GM23248 (cell line): ENCODE measurements at regions not wholly inside any gene's neighbourhood (a gene's known extent, or its start where the extent isn't known, plus 50 kb on each side); places are given as distances from the start of the nearest gene placed in this dataset.

Experiments
- DNase-seq: peaks from one replicate; pipeline ENCODE4 v3.0.0-alpha.2; 2015
- H2AFZ ChIP-seq: fragments of 200-600 bp; sonication (generic); 2 replicates; pipeline ENCODE4 v1.6.1; 2016; ENCODE audit warnings: antibody characterized with exemption
- H3F3A ChIP-seq: fragments of 200-600 bp; sonication (generic); 2 replicates; pipeline ENCODE4 v1.6.1; 2016; ENCODE audit warnings: mild to moderate bottlenecking, antibody characterized with exemption, mixed run types; ENCODE audit not compliant: insufficient read depth
- H3K27ac ChIP-seq: fragments of 200-600 bp; sonication (generic); 2 replicates; pipeline ENCODE4 v1.5.1; 2016; ENCODE audit warnings: mild to moderate bottlenecking
- H3K27me3 ChIP-seq: fragments of 200-600 bp; sonication (generic); replicated peaks from 2 replicates; pipeline ENCODE4 v1.6.1; 2016; ENCODE audit warnings: mild to moderate bottlenecking; ENCODE audit not compliant: insufficient read depth
- H3K36me3 ChIP-seq: fragments of 200-600 bp; sonication (generic); 2 replicates; pipeline ENCODE4 v1.6.1; 2016; ENCODE audit warnings: low read depth, mild to moderate bottlenecking
- H3K4me1 ChIP-seq: fragments of 200-600 bp; sonication (generic); 2 replicates; pipeline ENCODE4 v1.6.1; 2016; ENCODE audit warnings: mild to moderate bottlenecking; ENCODE audit not compliant: insufficient read depth
- H3K4me2 ChIP-seq: fragments of 200-600 bp; sonication (generic); one replicate; pipeline ENCODE4 v1.6.1; 2016; ENCODE audit warnings: mild to moderate bottlenecking; ENCODE audit not compliant: unreplicated experiment
- H3K4me3 ChIP-seq: fragments of 200-600 bp; sonication (generic); 2 replicates; pipeline ENCODE4 v1.5.1; 2016; ENCODE audit warnings: mild to moderate bottlenecking
- H3K79me2 ChIP-seq: fragments of 200-600 bp; sonication (generic); 2 replicates; pipeline ENCODE4 v1.6.1; 2016; ENCODE audit warnings: mild to moderate bottlenecking; ENCODE audit not compliant: insufficient read depth
- H3K9ac ChIP-seq: fragments of 200-600 bp; sonication (generic); 2 replicates; pipeline ENCODE4 v1.6.1; 2016; ENCODE audit warnings: mild to moderate bottlenecking
- H3K9me2 ChIP-seq: fragments of 200-600 bp; sonication (generic); 2 replicates; pipeline ENCODE4 v1.6.1; 2016; ENCODE audit warnings: mixed run types, mild to moderate bottlenecking, moderate library complexity; ENCODE audit not compliant: insufficient read depth
- H3K9me3 ChIP-seq: fragments of 200-600 bp; sonication (generic); one replicate; pipeline ENCODE4 v1.6.1; 2017; ENCODE audit warnings: low read depth
- H4K20me1 ChIP-seq: fragments of 200-600 bp; sonication (generic); 2 replicates; pipeline ENCODE4 v1.6.0; 2016; ENCODE audit not compliant: insufficient read depth
- EZH2 ChIP-seq: fragments of 200-600 bp; sonication (generic); IDR thresholded peaks from 2 replicates; pipeline ENCODE4 v1.6.1; 2018; ENCODE audit warnings: antibody characterized with exemption, mild to moderate bottlenecking; ENCODE audit not compliant: insufficient read depth, poor library complexity, severe bottlenecking
- EZH2phosphoT487 ChIP-seq: fragments of 200-600 bp; sonication (generic); IDR thresholded peaks from 2 replicates; pipeline ENCODE4 v1.6.1; 2018; ENCODE audit warnings: antibody characterized with exemption, moderate library complexity, mild to moderate bottlenecking, low read depth; ENCODE audit not compliant: insufficient read depth
- WGBS, 2 experiments: methylation state at CpG; one replicate each; pipeline ENCODE4 v1.1.6; 2015 to 2017; ENCODE audit warnings: low lambda C conversion rate in 2 of 2, low coverage in 1 of 2; ENCODE audit errors: missing lambda C conversion rate in 2 of 2; 5-methylcytosine and 5-hydroxymethylcytosine counted together
- in situ Hi-C: fragments of 300-500 bp; cut with MboI; formaldehyde crosslinking; loops from 2 replicates; pipeline ENCODE4 v1.15.0; 2020

DNA sequence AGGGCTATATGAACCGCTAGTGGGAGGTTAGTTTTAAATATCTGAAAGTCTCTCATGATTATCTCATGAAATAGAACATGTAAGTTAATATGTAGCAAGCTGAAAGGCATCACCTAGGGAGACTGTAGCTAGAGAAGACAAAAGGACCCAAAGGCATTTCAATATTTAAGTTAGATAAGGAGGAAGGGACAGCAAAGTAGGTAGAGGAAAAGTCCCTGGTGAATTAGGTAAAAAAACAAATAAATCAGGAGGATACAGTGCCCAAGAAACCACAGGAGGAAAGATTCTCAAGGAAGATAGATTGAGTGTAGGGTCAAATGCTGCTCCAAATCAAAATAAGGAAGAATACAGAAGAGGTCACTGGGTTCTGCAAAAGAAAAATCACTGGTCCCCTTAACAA, 175.5 kb downstream of the GASK1B start:
- no peak overlapping the region for H3K4me3 ChIP-seq
- H3K9me2 ChIP-seq: no peaks in the 10 kb centered on the region
- TF ChIP-seq EZH2phosphoT487 (no peak), EZH2 (no peak)
- H3K36me3 ChIP-seq: no peaks in the 10 kb centered on the region
- no peaks in the 10 kb centered on the region for H3K79me2 ChIP-seq
- H3K27me3 ChIP-seq: no peaks in the 10 kb centered on the region
- peaks cover 8% of the 10 kb centered on the region for H3K4me1 ChIP-seq
- H3K27ac ChIP-seq: no peak overlapping the region
- no peaks in the 10 kb centered on the region for H3K9me3 ChIP-seq
- no peaks in the 10 kb centered on the region for H4K20me1 ChIP-seq
- in situ Hi-C loops: loop anchor here (10.0 kb wide), 1 partner anchor 168 kb away; no protein-coding TSS in a partner anchor
- DNase-seq: no peak
- H3F3A ChIP-seq: no peaks in the 10 kb centered on the region
- H3K9ac ChIP-seq: no peak overlapping the region
- no peak overlapping the region for H2AFZ ChIP-seq
- 97 to 100% methylated on average over 1 of the region's 1 CpG for WGBS, 2 experiments
- H3K4me2 ChIP-seq: no peak overlapping the region

DNA sequence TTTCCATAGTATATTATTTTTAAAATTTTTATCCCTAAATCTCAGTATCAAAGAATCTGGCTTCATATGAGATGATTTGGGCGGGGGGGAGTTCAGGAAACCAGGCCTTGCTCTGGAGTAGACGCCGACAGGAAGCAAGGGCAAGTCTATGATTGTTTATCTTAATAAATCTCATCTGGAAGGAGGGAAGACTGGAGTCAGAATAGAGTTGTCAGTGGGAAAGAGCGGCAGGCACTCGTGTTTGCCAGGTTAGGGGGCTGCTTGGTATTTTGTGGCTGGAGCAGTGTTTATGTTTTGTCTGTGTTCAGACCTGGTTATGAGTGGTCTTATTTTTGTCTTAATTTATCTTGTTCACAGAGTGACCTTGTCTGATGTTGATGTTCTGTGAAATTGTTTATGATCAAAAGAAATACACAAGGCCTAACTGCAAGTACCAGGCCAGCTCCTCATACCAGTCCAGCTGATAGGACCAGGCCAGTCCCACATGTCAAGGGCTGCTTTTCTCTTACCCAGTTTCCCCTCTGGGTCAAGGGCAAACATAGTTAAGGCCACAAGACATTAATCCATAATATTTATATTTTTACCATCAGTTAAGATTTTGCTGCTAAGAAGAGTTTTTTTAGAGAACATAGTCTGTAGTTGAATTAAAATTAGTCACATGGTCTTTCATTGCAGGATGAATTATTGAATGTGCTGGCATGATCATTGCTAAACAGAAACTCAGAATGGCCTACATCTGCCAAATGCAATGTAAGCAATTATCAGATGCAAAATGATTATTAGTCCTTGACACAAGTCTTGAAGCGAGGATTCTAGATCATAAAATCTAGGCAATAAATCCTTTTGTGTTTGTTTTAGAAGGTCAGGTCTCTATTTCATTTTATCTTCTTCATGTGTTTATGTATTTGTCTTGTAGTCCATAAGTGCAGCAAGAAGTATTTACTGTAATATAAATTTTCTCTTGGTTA, 176.5 kb downstream of the GASK1B start:
- no peak for DNase-seq
- Histone ChIP-seq H3K4me2 (no peak overlapping the region), H3K9ac (no peak overlapping the region), H2AFZ (no peak overlapping the region), H3K9me3 (no peaks in the 10 kb centered on the region), H3K4me1 (peaks cover 8% of the 10 kb centered on the region), H3K27ac (no peak overlapping the region), H3K27me3 (no peaks in the 10 kb centered on the region), H4K20me1 (no peaks in the 10 kb centered on the region), H3K79me2 (no peaks in the 10 kb centered on the region), H3K9me2 (no peaks in the 10 kb centered on the region), H3K36me3 (no peaks in the 10 kb centered on the region), H3F3A (no peaks in the 10 kb centered on the region), H3K4me3 (no peak overlapping the region)
- in situ Hi-C loops: loop anchor here (10.0 kb wide), 1 partner anchor 168 kb away; no protein-coding TSS in a partner anchor
- TF ChIP-seq EZH2 (no peak), EZH2phosphoT487 (no peak)
- 88% methylated on average over 6 of the region's 6 CpGs for WGBS, 2 experiments

DNA sequence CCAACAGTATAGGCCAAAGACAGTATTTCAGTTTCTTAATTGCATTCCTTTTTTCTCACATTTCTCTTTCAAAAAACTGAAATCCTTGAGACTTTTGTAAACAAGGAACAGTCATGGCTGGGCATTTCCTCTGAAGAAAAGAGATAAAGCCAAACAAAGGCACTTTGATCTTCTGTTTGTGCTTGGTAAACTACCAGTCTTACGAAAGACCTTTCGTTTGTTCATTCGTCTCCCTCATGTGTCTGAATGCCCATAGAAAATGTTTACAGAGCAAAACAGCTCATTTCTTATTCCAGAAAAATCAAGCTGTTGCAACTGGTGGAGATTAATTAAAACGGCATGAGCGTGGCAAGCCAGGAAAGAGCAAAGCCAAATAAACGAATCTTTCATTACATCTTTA, 178.0 kb downstream of the GASK1B start:
- peak overlapping the region; percentile 70 for H2AFZ ChIP-seq
- no peaks in the 10 kb centered on the region for H3F3A ChIP-seq
- TF ChIP-seq EZH2: no peak
- no peak for TF ChIP-seq EZH2phosphoT487
- H3K4me2 ChIP-seq: peak overlapping the region; percentile 17
- H3K4me1 ChIP-seq: peaks cover 8% of the 10 kb centered on the region
- H3K9me2 ChIP-seq: no peaks in the 10 kb centered on the region
- no peak overlapping the region for H3K27ac ChIP-seq
- in situ Hi-C loops: loop anchor here (10.0 kb wide), 1 partner anchor 170 kb away; no protein-coding TSS in a partner anchor
- no peaks in the 10 kb centered on the region for H3K9me3 ChIP-seq
- H3K27me3 ChIP-seq: no peaks in the 10 kb centered on the region
- peak; percentile 29 for DNase-seq
- 13% methylated on average over 6 of the region's 6 CpGs for WGBS, 2 experiments
- H3K9ac ChIP-seq: no peak overlapping the region
- 0 out of 2 replicates have a peak overlapping the region, but pooled peaks have one; percentile 15 for H3K4me3 ChIP-seq
- no peaks in the 10 kb centered on the region for H4K20me1 ChIP-seq
- H3K79me2 ChIP-seq: no peaks in the 10 kb centered on the region
- H3K36me3 ChIP-seq: no peaks in the 10 kb centered on the region

DNA sequence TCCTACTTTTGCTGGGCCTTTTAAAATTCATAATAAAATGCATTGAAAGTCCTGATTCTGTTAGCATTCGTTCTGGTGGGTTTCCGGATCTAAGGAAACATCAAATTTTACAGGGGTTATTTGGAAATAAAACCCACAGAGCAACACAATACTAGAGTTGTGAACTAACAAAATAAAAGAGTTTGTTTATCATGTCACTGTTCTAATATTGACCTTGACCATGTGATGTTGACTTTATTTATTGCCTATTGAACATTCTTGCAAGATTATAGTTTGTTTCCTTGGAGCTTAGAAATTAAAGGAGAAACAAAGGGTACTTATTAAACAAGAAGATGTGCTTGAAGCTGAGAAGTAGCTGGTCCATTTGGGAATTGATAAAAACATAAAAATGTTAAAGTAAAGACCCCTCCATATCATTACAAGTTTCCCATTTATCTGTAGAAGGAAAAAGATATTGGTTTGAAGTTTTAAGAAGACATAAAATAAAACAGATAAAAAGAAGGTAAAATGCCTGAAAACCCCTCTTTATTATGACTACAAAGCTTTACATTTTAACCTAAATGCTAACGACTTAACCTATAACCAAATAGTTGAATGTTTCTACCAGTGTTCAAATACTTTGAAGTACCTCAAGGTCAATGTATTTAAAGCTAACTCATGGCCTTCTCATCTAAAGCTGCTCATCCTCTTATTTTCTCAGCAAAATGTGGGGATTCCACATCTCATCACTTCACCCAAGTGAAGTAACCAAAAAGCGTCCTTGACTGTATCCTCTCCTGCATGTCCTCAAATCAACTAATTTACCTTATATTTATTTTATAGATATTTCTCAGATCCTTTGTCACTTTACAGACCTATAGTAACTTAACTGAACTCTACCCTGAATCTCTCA, 179.6 kb downstream of the GASK1B start:
- Histone ChIP-seq H3K9me2 (no peaks in the 10 kb centered on the region), H4K20me1 (no peaks in the 10 kb centered on the region), H3K27ac (no peak overlapping the region), H3K4me2 (no peak overlapping the region), H3K79me2 (no peaks in the 10 kb centered on the region), H3K4me3 (no peak overlapping the region), H3K9ac (no peak overlapping the region), H3K27me3 (no peaks in the 10 kb centered on the region), H3K4me1 (peaks cover 8% of the 10 kb centered on the region), H3F3A (no peaks in the 10 kb centered on the region), H3K9me3 (no peaks in the 10 kb centered on the region), H2AFZ (no peak overlapping the region), H3K36me3 (no peaks in the 10 kb centered on the region)
- 78 to 84% methylated on average over 4 of the region's 4 CpGs for WGBS, 2 experiments
- no peak for DNase-seq
- in situ Hi-C loops: loop anchor here (10.0 kb wide), 1 partner anchor 172 kb away; no protein-coding TSS in a partner anchor
- TF ChIP-seq EZH2phosphoT487 (no peak), EZH2 (no peak)
